ENCODE measurements at regions not wholly inside any gene's neighbourhood (a gene's known extent, or its start where the extent isn't known, plus 50 kb on each side); places are given as distances from the start of the nearest gene placed in this dataset.

- TF ChIP-seq TCF4 (CRISPR knock-in tag; IDR thresholded peaks at IDR 0.05; ENCODE audit: borderline replicate concordance), result no peak
- TF ChIP-seq CSDC2 (CRISPR knock-in tag; IDR thresholded peaks at IDR 0.05), result no peak
- TF ChIP-seq TOX (CRISPR knock-in tag; IDR thresholded peaks at IDR 0.05; ENCODE audit: borderline replicate concordance), result no peak
- no peak for TF ChIP-seq GLIS3 (CRISPR knock-in tag; IDR thresholded peaks at IDR 0.05)
- no peak for TF ChIP-seq ZNF565 (CRISPR knock-in tag; conservative IDR thresholded peaks at IDR 0.05; ENCODE audit: low read depth)
- no peak for TF ChIP-seq ZC3H10 (CRISPR knock-in tag; IDR thresholded peaks at IDR 0.05)
- TF ChIP-seq SNAI2 (CRISPR knock-in tag; IDR thresholded peaks at IDR 0.05), result no peak
- TF ChIP-seq PATZ1 (CRISPR knock-in tag; IDR thresholded peaks at IDR 0.05; ENCODE audit: borderline replicate concordance), result no peak
- TF ChIP-seq PPARA (CRISPR knock-in tag; IDR thresholded peaks at IDR 0.05; ENCODE audit: borderline replicate concordance), result no peak
- TF ChIP-seq ZFP30 (CRISPR knock-in tag; IDR thresholded peaks at IDR 0.05), result no peak
- no peak for TF ChIP-seq CREB5 (CRISPR knock-in tag; IDR thresholded peaks at IDR 0.05; ENCODE audit: low read depth)
- TF ChIP-seq ARNTL (CRISPR knock-in tag; IDR thresholded peaks at IDR 0.05; ENCODE audit: borderline replicate concordance, low read depth), result no peak
Observed at GRCh38 chr5:165138236-165138635, 1632.8 kb downstream of the MAT2B start.

Measured in SK-N-SH treated with all-trans-retinoic acid at 6 μM for 48 hours (cell line).